Activated CD8-positive, alpha-beta T cell treated with anti-CD3 and anti-CD28 coated beads for 36 hours (primary cell): ENCODE measurements at regions not wholly inside any gene's neighbourhood (a gene's known extent, or its start where the extent isn't known, plus 50 kb on each side); places are given as distances from the start of the nearest gene placed in this dataset.
"Not testable (repeated sequence)": the region's sequence is repeated elsewhere in the genome, so short reads cannot be mapped to it uniquely, and the experiment has no call there.

Experiments used
- ATAC-seq: fragments of 200-7000 bp; cut with Tn5 transposase; one replicate; pipeline ENCODE4 v1.10.0; 2021; ENCODE audit warnings: mild to moderate bottlenecking, moderate library complexity
- CTCF ChIA-PET: fragments of 350-600 bp; sonication (Branson Sonifier 250); formaldehyde crosslinking; loops from one replicate; lab custom pipeline; 2021; ENCODE audit warnings: antibody characterized with exemption; lab: Charles Lee
- POLR2A ChIA-PET: fragments of 350-600 bp; sonication (Branson Sonifier 250); formaldehyde crosslinking; loops from one replicate; lab custom pipeline; 2021; ENCODE audit warnings: antibody characterized with exemption; lab: Charles Lee
- DNase-seq: peaks from one replicate; pipeline ENCODE4 v3.0.0-alpha.2; 2020
- H3K27ac Mint-ChIP-seq: one replicate; pipeline ENCODE4 v1.8.0; 2021; ENCODE audit warnings: mild to moderate bottlenecking, mixed read lengths
- H3K27me3 Mint-ChIP-seq: one replicate; pipeline ENCODE4 v1.8.0; 2021; ENCODE audit warnings: mixed read lengths
- H3K36me3 Mint-ChIP-seq: one replicate; pipeline ENCODE4 v1.8.0; 2021; ENCODE audit warnings: low read depth, mixed read lengths
- H3K4me1 Mint-ChIP-seq: one replicate; pipeline ENCODE4 v1.8.0; 2021; ENCODE audit warnings: low read depth, mixed read lengths
- H3K4me3 Mint-ChIP-seq: one replicate; pipeline ENCODE4 v1.8.0; 2021; ENCODE audit warnings: mild to moderate bottlenecking, moderate library complexity, mixed read lengths
- H3K9me3 Mint-ChIP-seq: one replicate; pipeline ENCODE4 v1.8.0; 2021; ENCODE audit warnings: mixed read lengths
- CTCF ChIP-seq: fragments of 200-600 bp; IDR thresholded peaks from one replicate; pipeline ENCODE4 v1.8.0; 2022; ENCODE audit warnings: antibody characterized with exemption, mild to moderate bottlenecking
- intact Hi-C: fragments of 100-400 bp; cut with micrococcal nuclease; formaldehyde crosslinking; loops from one replicate; pipeline ENCODE4 v1.10.0; 2022

GRCh38 chr11:86736291-86737143 lies 63.8 kb upstream of the PRSS23 start:
- CTCF ChIA-PET: interaction anchor here (1.0 kb wide), 1 partner anchor 128 kb away, joined by 3 read pairs; no protein-coding TSS in a partner anchor
- intact Hi-C loops: no loop called here
- no peak overlapping the region for H3K4me3 Mint-ChIP-seq
- H3K36me3 Mint-ChIP-seq: no peaks in the 10 kb centered on the region
- no peak overlapping the region for H3K27ac Mint-ChIP-seq
- no peak for ATAC-seq
- no peak for TF ChIP-seq CTCF
- no peaks in the 10 kb centered on the region for H3K27me3 Mint-ChIP-seq
- DNase-seq: no peak
- H3K4me1 Mint-ChIP-seq: peaks cover 3% of the 10 kb centered on the region
- H3K9me3 Mint-ChIP-seq: no peaks in the 10 kb centered on the region
- POLR2A ChIA-PET: no interaction called here

- peaks cover 3% of the 10 kb centered on the region for H3K4me1 Mint-ChIP-seq
- no peak overlapping the region for H3K4me3 Mint-ChIP-seq
- TF ChIP-seq CTCF: no peak
- H3K27ac Mint-ChIP-seq: no peak overlapping the region
- CTCF ChIA-PET: interaction anchor here (1.0 kb wide), 1 partner anchor 128 kb away, joined by 3 read pairs; no protein-coding TSS in a partner anchor
- no peak for DNase-seq
- H3K9me3 Mint-ChIP-seq: no peaks in the 10 kb centered on the region
- no peaks in the 10 kb centered on the region for H3K27me3 Mint-ChIP-seq
- H3K36me3 Mint-ChIP-seq: no peaks in the 10 kb centered on the region
- no peak for ATAC-seq
- POLR2A ChIA-PET: no interaction called here
- intact Hi-C loops: no loop called here
These were observed 63.3 kb upstream of the ME3 start for GRCh38 chr11:86735451-86736290.

GRCh38 chr11:86732739-86733138 lies 60.3 kb upstream of the ME3 start:
- H3K27ac Mint-ChIP-seq, H3K4me1 Mint-ChIP-seq, H3K27me3 Mint-ChIP-seq, intact Hi-C loops, DNase-seq, CTCF ChIA-PET, POLR2A ChIA-PET, ATAC-seq, H3K36me3 Mint-ChIP-seq, H3K4me3 Mint-ChIP-seq, H3K9me3 Mint-ChIP-seq: not testable (repeated sequence)

GRCh38 chr11:86732286-86732685 lies 59.9 kb upstream of the ME3 start:
- CTCF ChIA-PET, H3K36me3 Mint-ChIP-seq, H3K27ac Mint-ChIP-seq, intact Hi-C loops, H3K9me3 Mint-ChIP-seq, H3K4me3 Mint-ChIP-seq, H3K27me3 Mint-ChIP-seq, DNase-seq, POLR2A ChIA-PET, H3K4me1 Mint-ChIP-seq, ATAC-seq: not testable (repeated sequence)

- intact Hi-C loops, CTCF ChIA-PET, H3K36me3 Mint-ChIP-seq, H3K27ac Mint-ChIP-seq, H3K4me1 Mint-ChIP-seq, H3K4me3 Mint-ChIP-seq, H3K27me3 Mint-ChIP-seq, ATAC-seq, POLR2A ChIA-PET, DNase-seq, H3K9me3 Mint-ChIP-seq: not testable (repeated sequence)
These were observed 57.2 kb upstream of the ME3 start for GRCh38 chr11:86729576-86729975.

- CTCF ChIA-PET: no interaction called here
- H3K4me3 Mint-ChIP-seq: no peak overlapping the region
- intact Hi-C loops: no loop called here
These were observed 56.1 kb upstream of the ME3 start for GRCh38 chr11:86728562-86728961.

More at GRCh38 chr11:86728562-86728961, 56.1 kb upstream of the ME3 start:
- Mint-ChIP-seq H3K4me1 (no peaks in the 10 kb centered on the region), H3K9me3 (no peaks in the 10 kb centered on the region), H3K27ac (no peak overlapping the region), H3K36me3 (no peaks in the 10 kb centered on the region), H3K27me3 (no peaks in the 10 kb centered on the region)
- ATAC-seq: no peak
- TF ChIP-seq CTCF: no peak
- no peak for DNase-seq
- POLR2A ChIA-PET: no interaction called here
